CD14-positive monocyte (primary cell): ENCODE measurements at regions not wholly inside any gene's neighbourhood (a gene's known extent, or its start where the extent isn't known, plus 50 kb on each side); places are given as distances from the start of the nearest gene placed in this dataset.

Source experiments
- DNase-seq, 3 donors: peaks; one replicate each; pipeline ENCODE4 v3.0.0-alpha.2; 2011 to 2022
- H2AFZ ChIP-seq: 2 replicates; pipeline ENCODE4 v1.6.0; 2012; ENCODE audit warnings: mild to moderate bottlenecking, low read depth, low read length, inconsistent platforms; ENCODE audit not compliant: insufficient read depth, poor library complexity, severe bottlenecking
- H3K27ac ChIP-seq, 2 donors: 1 replicate in 1 of 2; 2 replicates in 1 of 2; pipeline ENCODE4 v1.5.1; 2012 to 2013; ENCODE audit warnings: low read length in 2 of 2, control low read depth in 1 of 2, inconsistent platforms in 1 of 2, low read depth in 1 of 2, mild to moderate bottlenecking in 1 of 2
- H3K27me3 ChIP-seq, 2 donors: one replicate each; pipeline versions ENCODE4 v1.6.0 to v1.6.1; 2011 to 2013; ENCODE audit warnings: low read length in 2 of 2; ENCODE audit not compliant: control insufficient read depth in 2 of 2, insufficient read depth in 2 of 2
- H3K36me3 ChIP-seq, 2 donors: replicated peaks in 1 of 2; 1 replicate in 1 of 2; 2 replicates in 1 of 2; pipeline versions ENCODE4 v1.5.1 to v1.6.1; 2012 to 2013; ENCODE audit warnings: low read length in 2 of 2, control low read depth in 1 of 2, inconsistent platforms in 1 of 2, mild to moderate bottlenecking in 1 of 2; ENCODE audit not compliant: insufficient read depth in 2 of 2, control insufficient read depth in 1 of 2
- H3K4me1 ChIP-seq, 2 donors: 1 replicate in 1 of 2; 2 replicates in 1 of 2; pipeline versions ENCODE4 v1.5.1 to v1.6.1; 2012 to 2013; ENCODE audit warnings: low read length in 2 of 2, control low read depth in 1 of 2, inconsistent platforms in 1 of 2, mild to moderate bottlenecking in 1 of 2, moderate library complexity in 1 of 2; ENCODE audit not compliant: insufficient read depth in 2 of 2, control insufficient read depth in 1 of 2
- H3K4me2 ChIP-seq: replicated peaks from 2 replicates; pipeline ENCODE3; 2012; ENCODE audit warnings: low read length, moderate library complexity, mild to moderate bottlenecking; ENCODE audit not compliant: poor library complexity, severe bottlenecking; ENCODE audit errors: extremely low read depth
- H3K4me3 ChIP-seq, 3 experiments: fragments of 200-600 bp in 1 of 3; sonication (generic) in 1 of 3; replicated peaks in 1 of 3; 1 replicate in 2 of 3; 2 replicates in 1 of 3; pipeline ENCODE4 v1.5.1; 2011 to 2013; ENCODE audit warnings: low read length in 3 of 3, mild to moderate bottlenecking in 3 of 3, control low read depth in 2 of 3, low read depth in 2 of 3, inconsistent platforms in 1 of 3, moderate library complexity in 1 of 3
- H3K79me2 ChIP-seq: 2 replicates; pipeline ENCODE4 v1.6.0; 2012; ENCODE audit warnings: mild to moderate bottlenecking, control low read depth, inconsistent platforms, low read length, moderate library complexity; ENCODE audit not compliant: insufficient read depth
- H3K9ac ChIP-seq: 2 replicates; pipeline ENCODE4 v1.6.0; 2017; ENCODE audit warnings: low read length, mild to moderate bottlenecking; ENCODE audit not compliant: insufficient read depth, poor library complexity, severe bottlenecking
- H3K9me3 ChIP-seq, 2 donors: replicated peaks in 1 of 2; 1 replicate in 1 of 2; 2 replicates in 1 of 2; pipeline versions ENCODE4 v1.5.1 to v1.6.1; 2012 to 2013; ENCODE audit warnings: low read length in 2 of 2, control low read depth in 1 of 2; ENCODE audit not compliant: control insufficient read depth in 1 of 2, insufficient read depth in 1 of 2
- H4K20me1 ChIP-seq: 2 replicates; pipeline ENCODE4 v1.6.0; 2012; ENCODE audit warnings: mild to moderate bottlenecking, low read length, control low read depth, moderate library complexity; ENCODE audit not compliant: insufficient read depth
- H3K27ac Mint-ChIP-seq, 7 donors: one replicate each; pipeline ENCODE4 v1.8.0; 2020; ENCODE audit warnings: mild to moderate bottlenecking in 7 of 7, mixed read lengths in 7 of 7, moderate library complexity in 6 of 7, inconsistent platforms in 2 of 7
- H3K27me3 Mint-ChIP-seq, 3 donors: one replicate each; pipeline ENCODE4 v1.8.0; 2021 to 2022; ENCODE audit warnings: low read depth in 3 of 3, mild to moderate bottlenecking in 3 of 3, mixed read lengths in 3 of 3, moderate library complexity in 3 of 3, inconsistent platforms in 1 of 3
- H3K36me3 Mint-ChIP-seq, 2 donors: one replicate each; pipeline ENCODE4 v1.8.0; 2020; ENCODE audit warnings: mixed read lengths in 2 of 2, inconsistent platforms in 1 of 2, mild to moderate bottlenecking in 1 of 2
- H3K4me1 Mint-ChIP-seq: one replicate; pipeline ENCODE4 v1.8.0; 2020; ENCODE audit warnings: mild to moderate bottlenecking, mixed read lengths
- H3K4me3 Mint-ChIP-seq, 2 donors: one replicate each; pipeline ENCODE4 v1.8.0; 2020; ENCODE audit warnings: mild to moderate bottlenecking in 2 of 2, mixed read lengths in 2 of 2, moderate library complexity in 1 of 2
- H3K9me3 Mint-ChIP-seq, 7 donors: one replicate each; pipeline ENCODE4 v1.8.0; 2020 to 2022; ENCODE audit warnings: mixed read lengths in 7 of 7, mild to moderate bottlenecking in 6 of 7, moderate library complexity in 6 of 7, inconsistent platforms in 2 of 7
- CTCF ChIP-seq: fragments of 200-600 bp; IDR thresholded peaks from one replicate; pipeline ENCODE4 v1.8.0; 2022; ENCODE audit warnings: antibody characterized with exemption, mild to moderate bottlenecking
- WGBS: methylation state at CpG from one replicate; pipeline ENCODE4 v1.1.5; 2013; ENCODE audit warnings: missing lambda C conversion rate; ENCODE audit not compliant: insufficient coverage; 5-methylcytosine and 5-hydroxymethylcytosine counted together
- intact Hi-C, 2 donors: fragments of 100-400 bp; cut with micrococcal nuclease; formaldehyde crosslinking; loops; one replicate each; pipeline versions ENCODE4 v1.15.0 to v1.15.1; 2023

GRCh38 chr5:2178528-2178927, 295.8 kb upstream of the IRX4 start:
- H3K4me3 Mint-ChIP-seq, result no peak overlapping the region
- 91% methylated on average over 12 of the region's 12 CpGs for WGBS
- no peak for TF ChIP-seq CTCF
- H3K27ac Mint-ChIP-seq, result no peak overlapping the region
- no peak for DNase-seq
- Histone ChIP-seq H3K27ac (no peak overlapping the region), H3K9me3 (no peaks in the 10 kb centered on the region), H3K4me3 (no peak overlapping the region), H3K9ac (no peak overlapping the region), H3K79me2 (no peaks in the 10 kb centered on the region), H4K20me1 (no peaks in the 10 kb centered on the region), H3K4me1 (no peaks in the 10 kb centered on the region), H3K36me3 (no peaks in the 10 kb centered on the region), H3K4me2 (no peak overlapping the region), H3K27me3 (no peaks in the 10 kb centered on the region), H2AFZ (no peak overlapping the region)
- peaks cover 0 to 2% (median 0%) of the 10 kb centered on the region in 7 donors for H3K9me3 Mint-ChIP-seq
- peaks cover 2 to 6% (median 6%) of the 10 kb centered on the region in 3 donors for H3K27me3 Mint-ChIP-seq
- intact Hi-C loops, result no loop called here
- no peaks in the 10 kb centered on the region for H3K4me1 Mint-ChIP-seq
- no peaks in the 10 kb centered on the region for H3K36me3 Mint-ChIP-seq

- H3K36me3 ChIP-seq, result no peaks in the 10 kb centered on the region
- WGBS, result 79% methylated on average over 12 of the region's 12 CpGs
- Mint-ChIP-seq H3K4me3 (no peak overlapping the region), H3K27me3 (peaks cover 6 to 8% (median 7%) of the 10 kb centered on the region in 3 donors), H3K4me1 (no peaks in the 10 kb centered on the region), H3K36me3 (no peaks in the 10 kb centered on the region), H3K27ac (no peak overlapping the region), H3K9me3 (peaks cover 0 to 2% (median 0%) of the 10 kb centered on the region in 7 donors)
- H3K4me3 ChIP-seq, result no peak overlapping the region
- TF ChIP-seq CTCF, result no peak
- H3K27me3 ChIP-seq, result no peaks in the 10 kb centered on the region
- no peak for DNase-seq
- H3K4me1 ChIP-seq, result no peaks in the 10 kb centered on the region
- H4K20me1 ChIP-seq, result no peaks in the 10 kb centered on the region
- H3K27ac ChIP-seq, result no peak overlapping the region
- no peaks in the 10 kb centered on the region for H3K79me2 ChIP-seq
- H2AFZ ChIP-seq, result no peak overlapping the region
- intact Hi-C loops, result no loop called here
- H3K9ac ChIP-seq, result no peak overlapping the region
- no peak overlapping the region for H3K4me2 ChIP-seq
- no peaks in the 10 kb centered on the region for H3K9me3 ChIP-seq
These were observed 295.3 kb upstream of the IRX4 start for GRCh38 chr5:2178071-2178477.
